ENCODE measurements at regions not wholly inside any gene's neighbourhood (a gene's known extent, or its start where the extent isn't known, plus 50 kb on each side); places are given as distances from the start of the nearest gene placed in this dataset.

DNA sequence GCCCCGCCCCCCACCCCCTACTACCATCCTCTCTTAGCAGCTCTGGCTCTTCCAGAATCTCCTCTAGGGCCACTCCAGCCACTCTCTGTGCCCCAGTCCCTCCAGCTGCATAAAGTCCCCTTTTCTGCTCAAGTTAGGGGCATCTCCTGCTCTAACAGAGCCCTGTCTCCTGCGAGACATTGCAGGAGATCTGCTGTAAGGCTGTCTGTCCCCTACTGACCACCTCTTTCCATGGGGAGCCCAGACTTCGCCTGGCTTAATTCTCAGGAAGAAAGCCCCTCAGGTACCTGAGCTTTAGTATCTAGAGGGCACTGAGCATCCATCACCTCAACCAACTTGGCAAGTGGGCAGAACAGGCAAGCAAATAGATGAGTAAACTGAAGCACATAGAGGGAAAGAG lies 200.7 kb upstream of the ZMIZ1 start:
- H3K4me3 ChIP-seq: no peak overlapping the region
- H3K36me3 ChIP-seq: no peaks in the 10 kb centered on the region
- TF ChIP-seq CTCF (IDR thresholded peaks at IDR 0.05): no peak
- H3K4me1 ChIP-seq: peaks cover 0 to 8% (median 0%) of the 10 kb centered on the region in 9 donors
- intact Hi-C loops (cut with DNase I): loop anchor here in 2 of 10 donors (10.0 kb wide), 2 partner anchors 117 to 177 kb away; no protein-coding TSS in a partner anchor
- no peak for DNase-seq
- no peak for ATAC-seq
- 95 to 99% methylated on average over 3 of the region's 3 CpGs for WGBS, 2 donors
- no peaks in the 10 kb centered on the region for H3K9me3 ChIP-seq
- H3K27ac ChIP-seq: no peak overlapping the region
- peaks cover 0 to 15% (median 0%) of the 10 kb centered on the region in 7 donors for H3K27me3 ChIP-seq

- H3K4me1 ChIP-seq: peaks cover 0 to 8% (median 0%) of the 10 kb centered on the region in 9 donors
- ATAC-seq (no peak), DNase-seq (no peak)
- no peak overlapping the region for H3K27ac ChIP-seq
- no peak overlapping the region for H3K4me3 ChIP-seq
- no peaks in the 10 kb centered on the region for H3K9me3 ChIP-seq
- no peaks in the 10 kb centered on the region for H3K36me3 ChIP-seq
- WGBS, 2 donors: 89 to 93% methylated on average over 5 of the region's 5 CpGs
- no peak for TF ChIP-seq CTCF (IDR thresholded peaks at IDR 0.05)
- peaks cover 0 to 15% (median 0%) of the 10 kb centered on the region in 7 donors for H3K27me3 ChIP-seq
- intact Hi-C loops (cut with DNase I): loop anchor here in 2 of 10 donors (10.0 kb wide), 2 partner anchors 116 to 176 kb away; no protein-coding TSS in a partner anchor
These were observed 200.3 kb upstream of the ZMIZ1 start for GRCh38 chr10:78868456-78868855.

- Histone ChIP-seq H3K27ac (no peak overlapping the region), H3K4me1 (peaks cover 0 to 8% (median 0%) of the 10 kb centered on the region in 9 donors), H3K9me3 (no peaks in the 10 kb centered on the region), H3K4me3 (no peak overlapping the region), H3K36me3 (no peaks in the 10 kb centered on the region), H3K27me3 (peaks cover 0 to 15% (median 0%) of the 10 kb centered on the region in 7 donors)
- intact Hi-C loops (cut with DNase I): loop anchor here in 2 of 10 donors (10.0 kb wide), 2 partner anchors 116 to 176 kb away; no protein-coding TSS in a partner anchor
- DNase-seq: no peak
- no peak for TF ChIP-seq CTCF (IDR thresholded peaks at IDR 0.05)
- ATAC-seq: no peak
- WGBS, 2 donors: 94 to 98% methylated on average over 7 of the region's 7 CpGs
These were observed 199.9 kb upstream of the ZMIZ1 start for GRCh38 chr10:78868861-78869260.

DNA sequence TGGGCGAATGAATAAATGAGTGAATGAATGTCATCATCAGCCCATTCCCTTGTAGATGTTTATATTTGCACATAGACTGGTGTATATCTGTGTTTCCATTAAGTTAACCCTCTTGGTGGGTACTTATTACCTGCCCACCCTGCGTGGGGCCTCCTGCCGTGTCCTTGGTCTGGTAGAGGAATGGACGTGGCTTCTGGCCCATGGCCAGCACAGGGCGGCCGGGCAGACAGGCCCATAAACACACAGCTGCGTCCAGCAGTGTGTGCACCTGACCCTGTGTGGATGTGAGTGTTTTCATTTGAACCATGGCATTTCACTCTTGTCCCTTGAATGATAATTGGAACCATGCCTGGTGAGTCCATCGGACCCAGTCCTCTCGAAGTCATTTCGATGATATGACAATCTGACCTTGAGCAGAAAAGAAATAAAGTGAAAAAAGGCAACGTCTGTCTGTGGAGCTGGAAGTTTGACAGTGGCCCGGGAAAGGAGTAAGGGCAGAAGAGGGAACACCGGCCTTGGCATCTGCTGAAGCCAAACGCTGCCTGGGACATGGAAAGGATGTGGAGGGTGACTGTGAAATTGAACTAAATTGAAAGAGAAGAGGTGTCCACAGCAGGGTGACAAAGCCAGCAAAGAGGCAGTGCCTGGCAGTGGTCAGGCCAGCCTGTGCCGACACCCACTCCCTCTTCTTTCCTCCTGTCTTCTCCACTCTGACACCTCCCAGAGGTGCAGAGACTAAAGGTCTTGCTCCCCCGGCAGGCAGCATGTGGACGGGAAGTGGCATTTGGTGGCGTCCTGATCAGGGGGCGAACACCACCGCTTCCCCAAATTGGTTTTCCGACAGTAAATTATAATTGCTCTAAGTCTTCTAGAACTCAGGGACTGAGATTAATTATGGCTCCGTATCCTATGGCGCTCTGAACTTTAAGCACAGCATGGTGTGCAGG lies 199.0 kb upstream of the ZMIZ1 start:
- intact Hi-C loops (cut with DNase I): loop anchor here in 2 of 10 donors (10.0 kb wide), 2 partner anchors 115 to 175 kb away; no protein-coding TSS in a partner anchor
- Histone ChIP-seq H3K27ac (no peak overlapping the region), H3K36me3 (no peaks in the 10 kb centered on the region), H3K4me3 (no peak overlapping the region), H3K9me3 (no peaks in the 10 kb centered on the region), H3K27me3 (peaks cover 0 to 15% (median 0%) of the 10 kb centered on the region in 7 donors), H3K4me1 (peaks cover 0 to 8% (median 0%) of the 10 kb centered on the region in 9 donors)
- ATAC-seq (no peak), DNase-seq (no peak)
- TF ChIP-seq CTCF (IDR thresholded peaks at IDR 0.05): no peak
- 83 to 84% methylated on average over 23 of the region's 23 CpGs for WGBS, 2 donors
